Neural crest cell (in vitro differentiated cells): ENCODE measurements at regions not wholly inside any gene's neighbourhood (a gene's known extent, or its start where the extent isn't known, plus 50 kb on each side); places are given as distances from the start of the nearest gene placed in this dataset.

Source experiments
- DNase-seq: peaks from one replicate; pipeline ENCODE4 v3.0.0; 2021; ENCODE audit warnings: low read depth, mixed read lengths, low spot score
- H3K27ac Mint-ChIP-seq: one replicate; pipeline ENCODE4 v1.8.0; 2021; ENCODE audit warnings: mild to moderate bottlenecking, mixed read lengths; ENCODE audit not compliant: unreplicated experiment
- H3K27me3 Mint-ChIP-seq: 2 replicates; pipeline ENCODE4 v1.8.0; 2021; ENCODE audit warnings: low read depth, mild to moderate bottlenecking, mixed read lengths
- H3K36me3 Mint-ChIP-seq: 2 replicates; pipeline ENCODE4 v1.8.0; 2021; ENCODE audit warnings: low read depth, mild to moderate bottlenecking, mixed read lengths
- H3K4me1 Mint-ChIP-seq: 2 replicates; pipeline ENCODE4 v1.8.0; 2021; ENCODE audit warnings: mixed read lengths
- H3K4me3 Mint-ChIP-seq: one replicate; pipeline ENCODE4 v1.8.0; 2021; ENCODE audit warnings: mild to moderate bottlenecking, mixed read lengths
- H3K9me3 Mint-ChIP-seq: 2 replicates; pipeline ENCODE4 v1.8.0; 2021; ENCODE audit warnings: mixed read lengths
- TF ChIP-seq, protein P1 (sequence below): fragments of 200-600 bp; sonication (generic); conservative IDR thresholded peaks from 2 replicates; pipeline ENCODE4 v1.5.0; 2021; ENCODE audit warnings: antibody characterized with exemption, mild to moderate bottlenecking

DNA sequence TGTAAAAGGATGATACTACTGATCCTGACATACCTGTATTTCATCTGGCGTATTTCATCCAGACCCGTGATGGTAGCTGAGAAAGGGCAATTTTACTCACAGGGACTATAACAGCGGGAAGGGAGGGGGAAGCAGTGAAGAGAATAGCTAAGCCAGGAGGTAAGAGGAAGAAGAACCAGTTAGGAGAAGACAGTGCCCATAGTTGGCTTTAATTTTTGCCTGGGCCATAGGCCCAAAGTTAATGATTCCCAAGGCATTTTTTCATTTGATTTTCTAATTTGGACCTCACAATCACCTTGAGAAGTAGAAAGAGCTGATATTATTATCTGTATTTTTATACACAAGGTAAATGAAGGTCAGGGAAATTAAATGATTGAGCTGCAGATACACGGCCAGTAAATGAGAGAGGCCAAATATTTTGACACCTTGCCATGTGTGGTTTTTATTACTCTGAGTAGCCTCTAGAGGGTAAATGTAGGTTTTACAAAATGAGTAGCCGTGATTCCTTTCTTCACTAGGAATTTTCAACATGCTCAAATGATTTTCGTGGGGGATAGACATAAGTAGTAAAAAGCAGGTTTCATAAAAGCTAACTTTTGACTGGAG lies 382.2 kb downstream of the FUT8 start:
- Mint-ChIP-seq H3K27me3 (peaks cover 3% of the 10 kb centered on the region), H3K9me3 (peaks cover 2% of the 10 kb centered on the region), H3K4me3 (no peak overlapping the region), H3K4me1 (no peaks in the 10 kb centered on the region), H3K27ac (no peak overlapping the region), H3K36me3 (no peaks in the 10 kb centered on the region)
- DNase-seq, result no peak
- TF ChIP-seq, protein P1, sequence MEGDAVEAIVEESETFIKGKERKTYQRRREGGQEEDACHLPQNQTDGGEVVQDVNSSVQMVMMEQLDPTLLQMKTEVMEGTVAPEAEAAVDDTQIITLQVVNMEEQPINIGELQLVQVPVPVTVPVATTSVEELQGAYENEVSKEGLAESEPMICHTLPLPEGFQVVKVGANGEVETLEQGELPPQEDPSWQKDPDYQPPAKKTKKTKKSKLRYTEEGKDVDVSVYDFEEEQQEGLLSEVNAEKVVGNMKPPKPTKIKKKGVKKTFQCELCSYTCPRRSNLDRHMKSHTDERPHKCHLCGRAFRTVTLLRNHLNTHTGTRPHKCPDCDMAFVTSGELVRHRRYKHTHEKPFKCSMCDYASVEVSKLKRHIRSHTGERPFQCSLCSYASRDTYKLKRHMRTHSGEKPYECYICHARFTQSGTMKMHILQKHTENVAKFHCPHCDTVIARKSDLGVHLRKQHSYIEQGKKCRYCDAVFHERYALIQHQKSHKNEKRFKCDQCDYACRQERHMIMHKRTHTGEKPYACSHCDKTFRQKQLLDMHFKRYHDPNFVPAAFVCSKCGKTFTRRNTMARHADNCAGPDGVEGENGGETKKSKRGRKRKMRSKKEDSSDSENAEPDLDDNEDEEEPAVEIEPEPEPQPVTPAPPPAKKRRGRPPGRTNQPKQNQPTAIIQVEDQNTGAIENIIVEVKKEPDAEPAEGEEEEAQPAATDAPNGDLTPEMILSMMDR, result no peak

DNA sequence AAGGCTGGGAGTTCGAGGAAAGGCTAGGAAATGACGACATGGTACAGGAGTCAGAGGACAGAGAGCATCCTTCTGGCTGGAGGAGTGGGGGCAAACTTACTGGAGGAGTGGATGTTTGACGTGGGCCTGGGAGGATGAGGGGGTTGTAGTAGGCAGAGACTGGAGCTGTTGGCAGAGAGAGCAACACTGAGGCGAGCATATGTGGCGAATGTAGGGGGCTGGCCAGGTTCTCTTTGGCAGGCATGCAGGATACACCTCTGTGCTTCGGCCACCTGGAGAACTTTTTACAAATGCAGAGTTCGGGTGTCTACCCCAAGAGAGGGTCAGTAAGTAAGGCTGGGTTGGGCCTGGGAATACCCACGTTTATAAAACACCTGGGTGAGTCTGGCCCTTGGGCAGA lies 385.7 kb downstream of the FUT8 start:
- TF ChIP-seq, protein P1, result no peak
- Mint-ChIP-seq H3K36me3 (no peaks in the 10 kb centered on the region), H3K4me1 (no peaks in the 10 kb centered on the region), H3K27ac (peak overlapping the region; percentile 73), H3K4me3 (no peak overlapping the region), H3K9me3 (peaks cover 2% of the 10 kb centered on the region), H3K27me3 (peaks cover 3% of the 10 kb centered on the region)
- DNase-seq, result no peak

DNA sequence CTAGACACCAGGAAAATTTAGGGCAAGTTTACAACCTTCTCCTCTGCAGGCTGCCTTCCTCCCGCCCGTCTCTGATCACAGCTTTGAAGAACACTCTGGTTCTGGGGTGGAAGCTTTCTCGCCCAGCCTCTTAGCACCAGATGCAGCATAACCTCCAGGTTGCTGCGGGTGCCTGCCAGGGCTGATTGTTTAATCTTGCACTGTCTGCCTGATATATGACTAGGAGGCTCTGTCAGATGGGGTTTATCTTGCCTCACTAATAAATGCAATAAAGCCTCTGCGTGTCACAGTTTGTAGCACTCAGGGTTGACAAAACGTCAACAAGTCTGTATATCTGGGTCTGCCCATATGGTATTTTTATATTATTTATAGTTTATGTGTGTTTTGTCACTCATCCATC lies 388.2 kb downstream of the FUT8 start:
- H3K27ac Mint-ChIP-seq, result no peak overlapping the region
- DNase-seq, result no peak
- H3K9me3 Mint-ChIP-seq, result peaks cover 2% of the 10 kb centered on the region
- H3K4me3 Mint-ChIP-seq, result no peak overlapping the region
- no peaks in the 10 kb centered on the region for H3K4me1 Mint-ChIP-seq
- no peaks in the 10 kb centered on the region for H3K36me3 Mint-ChIP-seq
- H3K27me3 Mint-ChIP-seq, result peaks cover 3% of the 10 kb centered on the region
- TF ChIP-seq, protein P1, result no peak

GRCh38 chr14:65802196-65802595 lies 389.7 kb downstream of the FUT8 start:
- no peak overlapping the region for H3K27ac Mint-ChIP-seq
- no peaks in the 10 kb centered on the region for H3K4me1 Mint-ChIP-seq
- no peak overlapping the region for H3K4me3 Mint-ChIP-seq

GRCh38 chr14:65803885-65804284 lies 391.4 kb downstream of the FUT8 start:
- DNase-seq, result no peak
- Mint-ChIP-seq H3K4me3 (no peak overlapping the region), H3K27me3 (no peaks in the 10 kb centered on the region), H3K4me1 (no peaks in the 10 kb centered on the region), H3K36me3 (no peaks in the 10 kb centered on the region), H3K27ac (no peak overlapping the region), H3K9me3 (no peaks in the 10 kb centered on the region)
- TF ChIP-seq, protein P1, result no peak

More at GRCh38 chr14:65802196-65802595, 389.7 kb downstream of the FUT8 start:
- Mint-ChIP-seq H3K27me3 (no peaks in the 10 kb centered on the region), H3K36me3 (no peaks in the 10 kb centered on the region), H3K9me3 (peaks cover 2% of the 10 kb centered on the region)
- TF ChIP-seq, protein P1, result no peak
- no peak for DNase-seq
